Testis (tissue), 2 donors: ENCODE measurements at regions not wholly inside any gene's neighbourhood (a gene's known extent, or its start where the extent isn't known, plus 50 kb on each side); places are given as distances from the start of the nearest gene placed in this dataset.

Experiments
- POLR2A ChIP-seq: fragments of 450-650 bp; IDR thresholded peaks from one replicate; pipeline ENCODE4 v1.6.1; 2017; ENCODE audit warnings: antibody characterized with exemption, mild to moderate bottlenecking, moderate library complexity
- TF ChIP-seq, protein P1 (sequence below), 3 experiments: fragments of 450-650 bp in 2 of 3; fragments of 200-600 bp in 1 of 3; sonication (generic) in 1 of 3; IDR thresholded peaks; one replicate each; pipeline ENCODE4 v1.5.1; 2016 to 2019; ENCODE audit warnings: antibody characterized with exemption in 3 of 3, mild to moderate bottlenecking in 2 of 3, moderate library complexity in 1 of 3

- TF ChIP-seq, protein P1, sequence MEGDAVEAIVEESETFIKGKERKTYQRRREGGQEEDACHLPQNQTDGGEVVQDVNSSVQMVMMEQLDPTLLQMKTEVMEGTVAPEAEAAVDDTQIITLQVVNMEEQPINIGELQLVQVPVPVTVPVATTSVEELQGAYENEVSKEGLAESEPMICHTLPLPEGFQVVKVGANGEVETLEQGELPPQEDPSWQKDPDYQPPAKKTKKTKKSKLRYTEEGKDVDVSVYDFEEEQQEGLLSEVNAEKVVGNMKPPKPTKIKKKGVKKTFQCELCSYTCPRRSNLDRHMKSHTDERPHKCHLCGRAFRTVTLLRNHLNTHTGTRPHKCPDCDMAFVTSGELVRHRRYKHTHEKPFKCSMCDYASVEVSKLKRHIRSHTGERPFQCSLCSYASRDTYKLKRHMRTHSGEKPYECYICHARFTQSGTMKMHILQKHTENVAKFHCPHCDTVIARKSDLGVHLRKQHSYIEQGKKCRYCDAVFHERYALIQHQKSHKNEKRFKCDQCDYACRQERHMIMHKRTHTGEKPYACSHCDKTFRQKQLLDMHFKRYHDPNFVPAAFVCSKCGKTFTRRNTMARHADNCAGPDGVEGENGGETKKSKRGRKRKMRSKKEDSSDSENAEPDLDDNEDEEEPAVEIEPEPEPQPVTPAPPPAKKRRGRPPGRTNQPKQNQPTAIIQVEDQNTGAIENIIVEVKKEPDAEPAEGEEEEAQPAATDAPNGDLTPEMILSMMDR (IDR thresholded peaks at IDR 0.05) = no peak
- no peak for TF ChIP-seq POLR2A
These were observed 392.7 kb upstream of the ID4 start for GRCh38 chr6:19444481-19444880.
